ENCODE measurements at regions not wholly inside any gene's neighbourhood (a gene's known extent, or its start where the extent isn't known, plus 50 kb on each side); places are given as distances from the start of the nearest gene placed in this dataset.
"Not testable (repeated sequence)": the region's sequence is repeated elsewhere in the genome, so short reads cannot be mapped to it uniquely, and the experiment has no call there.

DNA sequence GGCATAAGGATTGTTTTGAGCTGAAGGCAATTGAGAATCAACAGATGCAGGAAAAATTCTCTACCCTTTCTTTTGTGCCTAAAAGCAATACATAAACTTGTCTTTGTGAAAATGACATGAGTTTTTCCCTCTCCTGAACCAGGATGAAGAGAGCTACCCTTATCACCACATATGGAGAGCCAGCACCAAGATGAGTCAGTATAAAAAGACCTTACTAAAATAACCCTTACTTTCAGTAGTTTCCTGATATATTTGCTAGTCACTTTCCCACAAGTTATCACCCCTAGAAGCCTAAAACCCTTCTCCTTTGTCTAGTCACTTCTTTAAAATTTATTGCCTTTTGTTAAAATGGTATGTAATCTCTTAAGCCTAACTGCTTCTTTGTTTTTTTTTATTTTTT is 61.9 kb upstream of the ANKRD10 start:
- TF ChIP-seq GATA1 (IDR thresholded peaks at IDR 0.05; ENCODE audit: low read depth, low read length) = no peak
- no peak for TF ChIP-seq POLR2A (IDR thresholded peaks at IDR 0.05; ENCODE audit: low read length)
- DNase-seq = peak in 1 of 2 experiments; percentile 16

DNA sequence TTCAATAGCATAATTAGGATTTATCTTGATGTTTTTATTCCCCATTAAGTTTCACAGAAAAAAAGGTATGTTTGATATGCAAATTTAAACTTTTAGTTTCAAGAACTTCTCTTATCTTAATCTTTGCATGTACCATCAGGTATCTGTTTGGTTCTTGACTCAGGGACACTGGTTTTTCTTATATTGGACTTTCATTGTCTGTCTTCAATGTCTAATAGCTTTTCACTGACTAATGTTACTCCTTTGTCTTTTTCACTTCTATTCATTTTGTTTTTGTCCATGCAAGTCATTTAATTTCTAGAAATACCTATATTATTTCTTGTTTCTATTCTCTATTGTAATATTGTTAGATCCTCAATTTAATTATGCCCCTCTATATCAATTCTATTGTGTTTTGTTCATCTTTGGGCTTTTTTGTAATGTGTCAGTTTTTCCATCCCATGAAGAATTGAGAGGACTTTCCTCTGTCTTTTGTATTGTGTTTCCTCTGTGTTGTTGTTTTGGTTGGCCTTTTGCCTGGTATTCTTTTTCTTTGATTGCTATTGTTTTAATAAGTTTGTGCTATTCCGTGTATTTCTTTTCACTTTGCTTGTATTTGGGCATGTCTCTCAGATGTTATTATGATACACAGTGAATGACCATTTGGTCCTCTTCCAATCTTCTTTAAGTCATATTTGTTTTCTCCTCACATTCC is 58.3 kb upstream of the ANKRD10 start:
- TF ChIP-seq POLR2A (IDR thresholded peaks at IDR 0.05; ENCODE audit: low read length) (no peak), GATA1 (IDR thresholded peaks at IDR 0.05; ENCODE audit: low read depth, low read length) (no peak)
- DNase-seq = no peak

DNA sequence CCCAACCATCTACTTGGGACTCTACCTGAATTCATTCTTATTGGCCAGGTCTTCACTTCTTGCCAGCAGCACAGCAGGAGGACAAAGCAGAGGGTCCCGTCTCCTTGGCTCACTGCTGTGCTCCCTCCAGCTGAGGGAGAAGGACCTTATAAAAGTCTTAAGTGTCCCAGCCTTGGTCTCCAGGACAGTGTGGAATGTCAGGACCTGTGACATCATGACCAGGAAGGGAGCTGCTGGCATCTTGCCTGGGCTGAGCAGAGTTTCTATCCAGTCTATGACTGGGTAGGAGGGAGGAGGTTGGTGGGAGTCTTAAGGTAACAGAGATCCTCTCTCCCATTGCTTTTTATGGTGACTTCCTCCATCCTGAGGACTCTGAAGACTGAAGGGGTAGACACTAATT is 56.6 kb upstream of the ANKRD10 start:
- DNase-seq = peak in 1 of 2 experiments; percentile 14
- TF ChIP-seq GATA1 (IDR thresholded peaks at IDR 0.05; ENCODE audit: low read depth, low read length) = no peak
- TF ChIP-seq POLR2A (IDR thresholded peaks at IDR 0.05; ENCODE audit: low read length) = no peak

DNA sequence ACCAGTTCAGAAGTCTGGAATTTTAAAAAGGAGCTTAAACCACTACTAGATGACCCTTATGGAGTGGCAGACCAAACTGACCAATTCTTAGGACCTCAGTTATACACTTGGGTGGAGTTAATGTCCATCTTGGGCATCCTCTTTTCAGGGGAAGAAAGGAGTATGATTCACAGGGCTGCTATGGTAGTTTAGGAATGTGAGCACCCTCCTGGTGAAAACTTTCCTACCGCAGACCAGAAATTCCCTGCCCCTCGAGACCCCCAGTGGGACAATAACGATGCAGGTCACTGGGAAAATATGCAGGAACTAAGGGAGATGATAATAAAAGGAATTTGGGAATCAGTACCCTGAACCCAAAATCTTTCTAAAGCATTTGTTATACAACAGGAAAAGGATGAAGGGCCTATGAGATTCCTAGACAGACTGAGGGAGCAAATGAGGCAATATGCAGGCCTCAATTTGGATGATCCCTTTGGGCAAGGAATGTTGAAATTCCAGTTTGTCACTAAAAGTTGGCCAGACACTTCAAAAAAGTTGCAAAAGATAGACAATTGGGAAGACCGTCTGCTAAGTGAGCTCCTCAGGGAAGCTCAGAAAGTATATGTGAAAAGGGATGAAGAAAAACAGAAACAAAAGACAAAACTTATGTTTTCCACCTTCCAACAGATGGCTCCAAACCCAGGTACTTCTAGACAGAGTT is 52.4 kb upstream of the ANKRD10 start:
- DNase-seq = not testable (repeated sequence)

DNA sequence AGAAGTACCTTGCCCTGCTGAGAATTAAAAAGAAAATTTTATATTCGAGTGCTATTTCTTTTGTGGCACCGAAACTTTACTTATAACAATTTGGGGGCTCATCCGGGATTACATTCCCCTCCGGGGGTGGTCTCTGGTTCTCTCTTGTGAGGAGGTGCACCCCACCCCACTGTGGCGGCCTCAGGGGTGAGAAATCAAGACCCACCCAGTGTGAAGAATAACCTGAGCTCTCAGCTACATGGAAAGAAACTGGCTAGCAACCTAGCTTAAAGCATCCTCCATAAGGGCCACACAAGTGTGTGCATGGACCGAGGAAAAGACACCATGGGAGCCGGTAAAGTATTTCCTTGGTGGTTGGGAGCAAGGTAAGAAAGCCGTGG is 50.9 kb upstream of the ANKRD10 start:
- TF ChIP-seq GATA1 (IDR thresholded peaks at IDR 0.05; ENCODE audit: low read depth, low read length) (no peak), POLR2A (IDR thresholded peaks at IDR 0.05; ENCODE audit: low read length) (no peak)
- DNase-seq = no peak

DNA sequence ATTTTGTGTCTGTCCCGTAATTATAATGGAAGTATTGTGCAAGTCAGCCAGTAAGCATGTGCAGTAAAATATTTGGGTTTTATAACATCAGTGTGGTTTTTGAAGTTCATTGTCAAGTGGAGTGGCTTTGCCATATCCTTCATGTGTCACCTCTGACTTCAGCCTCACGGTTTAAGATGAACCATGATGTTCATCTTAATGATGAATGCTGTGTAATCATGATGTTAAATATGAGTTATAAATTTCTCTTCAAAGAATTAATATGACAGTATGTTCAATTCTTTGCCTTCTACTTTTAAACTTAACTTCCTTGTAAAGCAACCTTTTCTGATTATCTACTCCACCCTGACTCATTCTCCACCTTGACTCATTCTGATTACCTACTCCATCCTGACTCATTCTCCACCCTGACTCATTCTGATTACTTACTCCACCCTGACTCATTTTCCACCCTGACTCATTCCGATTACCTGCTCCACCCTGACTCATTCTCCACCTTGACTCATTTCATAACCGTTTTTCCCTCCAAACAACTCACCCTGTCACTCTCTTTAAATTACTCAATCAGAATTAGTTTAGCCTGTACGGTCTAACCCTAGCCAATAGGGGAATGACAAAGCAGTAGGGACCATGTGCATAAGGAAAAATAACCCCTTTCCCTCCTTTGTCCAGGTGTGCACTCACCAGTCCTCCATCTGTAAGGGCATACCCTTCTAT is 50.3 kb upstream of the ANKRD10 start:
- TF ChIP-seq GATA1 (IDR thresholded peaks at IDR 0.05; ENCODE audit: low read depth, low read length) (no peak), POLR2A (IDR thresholded peaks at IDR 0.05; ENCODE audit: low read length) (no peak)

More for the DNA sequence above, 50.3 kb upstream of the ANKRD10 start:
- peak; percentile 79 to 87 for DNase-seq
